ENCODE measurements at regions not wholly inside any gene's neighbourhood (a gene's known extent, or its start where the extent isn't known, plus 50 kb on each side); places are given as distances from the start of the nearest gene placed in this dataset.

DNA sequence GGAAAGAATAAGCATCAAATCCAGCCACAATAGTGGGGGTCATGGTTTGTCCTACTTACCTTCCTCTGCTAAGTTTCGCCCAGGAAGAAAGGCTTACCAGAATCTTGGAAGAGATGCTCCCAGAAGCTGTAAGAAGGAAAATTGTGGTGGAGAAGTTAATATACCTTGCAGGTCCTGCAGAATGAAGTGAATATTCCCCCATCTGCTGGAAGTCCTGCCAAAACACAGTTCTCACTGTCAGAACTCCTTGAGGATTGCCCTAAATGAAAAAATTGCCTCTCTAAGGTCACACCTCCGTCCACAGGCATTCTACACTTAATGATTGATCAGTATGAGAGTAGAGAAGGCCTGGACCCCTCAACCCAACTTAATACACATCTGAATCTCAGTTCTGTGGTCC lies 78.4 kb upstream of the RGS21 start:
- TF ChIP-seq GATA1 (IDR thresholded peaks at IDR 0.05; ENCODE audit: low read depth, low read length) (no peak), POLR2A (IDR thresholded peaks at IDR 0.05; ENCODE audit: low read length) (no peak)
- no peak for DNase-seq

- no peak for TF ChIP-seq POLR2A (IDR thresholded peaks at IDR 0.05; ENCODE audit: low read length)
- no peak for TF ChIP-seq GATA1 (IDR thresholded peaks at IDR 0.05; ENCODE audit: low read depth, low read length)
- no peak for DNase-seq
Observed at GRCh38 chr1:192243721-192244120, 73.1 kb upstream of the RGS21 start.

- DNase-seq: no peak
- TF ChIP-seq POLR2A (IDR thresholded peaks at IDR 0.05; ENCODE audit: low read length) (no peak), GATA1 (IDR thresholded peaks at IDR 0.05; ENCODE audit: low read depth, low read length) (no peak)
Observed at GRCh38 chr1:192251735-192252134, 65.1 kb upstream of the RGS21 start.

GRCh38 chr1:192252776-192253175 lies 64.0 kb upstream of the RGS21 start:
- TF ChIP-seq POLR2A (IDR thresholded peaks at IDR 0.05; ENCODE audit: low read length) (no peak), GATA1 (IDR thresholded peaks at IDR 0.05; ENCODE audit: low read depth, low read length) (no peak)
- DNase-seq: no peak

DNA sequence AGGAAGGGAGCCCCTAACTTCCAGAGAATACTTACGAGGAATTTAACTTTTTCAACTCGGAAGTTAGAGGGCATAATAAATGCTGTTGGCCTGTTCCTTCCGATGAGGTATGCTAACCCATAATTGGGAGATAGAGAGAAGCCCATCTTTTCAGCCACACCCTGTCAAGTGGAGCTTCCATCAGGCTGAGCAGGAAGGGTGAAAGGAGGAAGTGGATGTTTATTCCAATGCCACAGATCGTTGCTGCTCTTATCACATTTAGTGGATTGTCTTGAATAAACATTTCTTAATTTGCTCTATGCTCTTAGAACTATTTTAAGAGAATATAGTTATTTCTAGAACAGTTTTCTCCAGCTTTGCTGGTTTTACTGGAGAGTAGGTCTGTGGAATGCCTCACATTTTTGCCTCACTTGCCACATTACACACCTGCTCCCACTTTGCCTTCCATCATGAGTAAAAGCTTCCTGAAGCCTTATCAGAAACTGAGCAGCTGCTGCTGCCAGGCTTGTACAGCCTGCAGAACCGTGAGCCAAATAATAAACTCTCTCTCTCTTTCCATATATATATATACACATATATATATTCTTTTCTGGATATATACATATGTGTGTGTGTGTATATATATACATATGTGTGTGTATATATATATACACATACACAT lies 60.0 kb upstream of the RGS21 start:
- TF ChIP-seq POLR2A (IDR thresholded peaks at IDR 0.05; ENCODE audit: low read length) (no peak), GATA1 (IDR thresholded peaks at IDR 0.05; ENCODE audit: low read depth, low read length) (no peak)
- peak; percentile 17 to 31 for DNase-seq

DNA sequence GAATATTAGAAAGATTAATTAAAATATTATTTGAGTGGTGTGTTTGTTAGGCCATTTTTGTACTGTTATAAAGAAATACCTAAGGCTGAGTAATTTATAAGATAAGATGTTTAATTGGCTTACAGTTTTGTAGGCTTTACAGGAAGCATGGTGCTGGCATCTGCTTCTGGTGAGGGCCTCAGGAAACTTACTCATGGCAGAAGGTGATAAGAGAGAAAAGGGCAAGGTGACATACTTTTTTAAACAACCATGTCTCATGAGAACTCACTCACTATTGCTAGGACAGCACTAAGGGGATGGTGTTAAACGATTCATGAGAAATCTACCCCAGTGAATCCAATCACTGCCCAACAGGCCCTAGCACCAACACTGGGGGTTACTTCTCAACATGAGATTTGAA lies 56.7 kb upstream of the RGS21 start:
- DNase-seq: peak; percentile 72 to 85

GRCh38 chr1:192261476-192261875 lies 55.3 kb upstream of the RGS21 start:
- TF ChIP-seq POLR2A (IDR thresholded peaks at IDR 0.05; ENCODE audit: low read length) (no peak), GATA1 (IDR thresholded peaks at IDR 0.05; ENCODE audit: low read depth, low read length) (no peak)

More for the DNA sequence above, 56.7 kb upstream of the RGS21 start:
- TF ChIP-seq GATA1 (IDR thresholded peaks at IDR 0.05; ENCODE audit: low read depth, low read length) (no peak), POLR2A (IDR thresholded peaks at IDR 0.05; ENCODE audit: low read length) (no peak)

DNA sequence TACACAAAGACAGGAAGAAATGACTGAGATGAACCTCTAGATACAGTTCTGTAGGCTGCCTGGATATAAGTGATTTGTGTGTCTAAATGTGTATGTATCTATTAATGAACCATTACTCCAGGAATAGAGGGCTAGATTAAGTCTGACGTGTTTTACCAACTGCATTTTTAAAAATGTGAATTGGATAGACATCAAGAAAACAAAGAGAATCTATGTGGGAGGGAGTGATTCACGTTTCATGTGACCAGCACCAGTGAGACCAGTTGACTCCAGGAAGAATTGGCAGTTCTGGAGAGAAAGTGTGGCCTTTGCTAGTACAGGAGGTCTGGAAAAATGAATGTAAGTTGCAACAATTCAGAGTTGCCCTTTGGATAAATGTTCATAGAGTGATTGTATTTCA lies 53.4 kb upstream of the RGS21 start:
- TF ChIP-seq POLR2A (IDR thresholded peaks at IDR 0.05; ENCODE audit: low read length): no peak
- no peak for TF ChIP-seq GATA1 (IDR thresholded peaks at IDR 0.05; ENCODE audit: low read depth, low read length)
- no peak for DNase-seq

More at GRCh38 chr1:192261476-192261875, 55.3 kb upstream of the RGS21 start:
- DNase-seq: no peak

- no peak for TF ChIP-seq POLR2A (IDR thresholded peaks at IDR 0.05; ENCODE audit: low read length)
- TF ChIP-seq GATA1 (IDR thresholded peaks at IDR 0.05; ENCODE audit: low read depth, low read length): no peak
Observed at GRCh38 chr1:192265516-192266173, 51.1 kb upstream of the RGS21 start.

DNA sequence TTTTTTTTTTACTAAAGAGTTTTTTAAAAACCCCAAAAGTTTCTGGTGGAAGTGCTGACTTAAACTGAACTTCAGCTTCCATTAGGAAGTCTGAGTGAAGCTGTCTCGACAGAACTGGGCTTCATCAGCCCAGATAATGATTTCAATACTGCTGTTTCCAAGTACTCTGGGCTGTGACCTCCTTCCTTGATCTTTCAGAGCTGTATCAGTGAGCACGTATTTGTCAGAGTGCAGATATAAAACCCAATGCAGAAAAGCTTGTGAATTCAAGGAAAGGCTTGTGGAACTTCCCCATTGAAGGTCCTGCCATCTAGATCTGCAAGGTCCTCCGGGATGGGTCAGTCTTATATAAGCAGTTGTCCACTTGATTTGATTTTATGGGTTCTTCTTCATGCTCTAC lies 50.1 kb upstream of the RGS21 start:
- DNase-seq: peak; percentile 26 to 30
- TF ChIP-seq POLR2A (IDR thresholded peaks at IDR 0.05; ENCODE audit: low read length): no peak
- no peak for TF ChIP-seq GATA1 (IDR thresholded peaks at IDR 0.05; ENCODE audit: low read depth, low read length)

More at GRCh38 chr1:192265516-192266173, 51.1 kb upstream of the RGS21 start:
- DNase-seq: peak; percentile 9 to 42

All from erythroblast (primary cell).